ENCODE measurements at regions not wholly inside any gene's neighbourhood (a gene's known extent, or its start where the extent isn't known, plus 50 kb on each side); places are given as distances from the start of the nearest gene placed in this dataset.

DNA sequence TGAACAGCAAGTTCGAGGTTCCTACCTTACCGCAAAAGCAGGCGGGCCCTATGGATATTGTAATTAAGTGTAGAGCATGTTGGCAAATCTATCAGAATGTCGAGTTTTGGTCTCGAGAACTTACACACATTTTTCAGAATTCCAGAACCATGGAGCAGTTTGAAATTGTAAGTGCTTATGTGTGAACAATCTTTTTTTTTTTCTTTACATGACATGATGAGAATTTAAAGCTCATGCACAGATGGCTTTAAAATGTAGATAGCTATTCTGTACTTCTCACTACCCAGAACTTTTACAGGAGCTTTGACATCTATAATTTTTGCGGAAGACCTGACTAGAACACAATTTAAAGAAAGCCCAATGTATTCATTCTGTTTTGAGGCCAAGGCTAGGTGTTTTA lies 117.8 kb upstream of the RSPO3 start:
- TF ChIP-seq POLR2A (IDR thresholded peaks at IDR 0.05; ENCODE audit: low read depth, low read length) (no peak), TAF1 (IDR thresholded peaks at IDR 0.05; ENCODE audit: borderline replicate concordance, low read depth, low read length) (no peak)
